H1 (cell line): ENCODE measurements at regions not wholly inside any gene's neighbourhood (a gene's known extent, or its start where the extent isn't known, plus 50 kb on each side); places are given as distances from the start of the nearest gene placed in this dataset.

Experiments
- CTCF ChIA-PET: fragments of 300-600 bp; sonication (Branson Sonifier 250); formaldehyde crosslinking; loops from one replicate; lab custom pipeline; 2021; ENCODE audit not compliant: partially characterized antibody; lab: Charles Lee
- POLR2A ChIA-PET: fragments of 300-600 bp; sonication (Branson Sonifier 250); formaldehyde crosslinking; loops from one replicate; lab custom pipeline; 2021; ENCODE audit warnings: inconsistent platforms; ENCODE audit not compliant: partially characterized antibody; lab: Charles Lee
- DNase-seq, 2 experiments: peaks; one replicate each; pipeline versions ENCODE4 v3.0.0 to v3.0.0-alpha.2; 2010 to 2022; ENCODE audit warnings: low spot score in 2 of 2, low read depth in 1 of 2, mixed read lengths in 1 of 2
- FAIRE-seq: peaks from 2 replicates; lab custom pipeline; 2011; peaks lifted over from hg19 to GRCh38; lab: Jason Lieb, UNC
- H2AFZ ChIP-seq: 2 replicates; pipeline ENCODE4 v1.8.1; 2012; ENCODE audit warnings: low read length, inconsistent platforms
- H2AK5ac ChIP-seq: 2 replicates; pipeline ENCODE4 v1.6.1; 2013; ENCODE audit warnings: low read depth, low read length
- H2BK120ac ChIP-seq: replicated peaks from 2 replicates; pipeline ENCODE3; 2013; ENCODE audit warnings: low read depth, low read length, inconsistent platforms
- H2BK12ac ChIP-seq: 2 replicates; pipeline ENCODE4 v1.6.1; 2013; ENCODE audit warnings: low read depth, low read length
- H2BK15ac ChIP-seq: 2 replicates; pipeline ENCODE4 v1.6.1; 2013; ENCODE audit warnings: low read length
- H2BK20ac ChIP-seq: 2 replicates; pipeline ENCODE4 v1.6.1; 2013; ENCODE audit warnings: low read length
- H2BK5ac ChIP-seq: 2 replicates; pipeline ENCODE4 v1.6.1; 2013; ENCODE audit warnings: low read depth, low read length
- H3K14ac ChIP-seq: 2 replicates; pipeline ENCODE4 v1.6.1; 2013; ENCODE audit warnings: inconsistent platforms; ENCODE audit not compliant: insufficient read length
- H3K18ac ChIP-seq: 2 replicates; pipeline ENCODE4 v1.6.1; 2013; ENCODE audit warnings: low read length; ENCODE audit errors: extremely low read depth
- H3K23ac ChIP-seq: 2 replicates; pipeline ENCODE4 v1.6.1; 2013; ENCODE audit warnings: inconsistent platforms; ENCODE audit not compliant: insufficient read length
- H3K23me2 ChIP-seq: 2 replicates; pipeline ENCODE4 v1.6.1; 2013; ENCODE audit warnings: low read depth, low read length
- H3K27ac ChIP-seq: 2 replicates; pipeline ENCODE4 v1.6.1; 2011; ENCODE audit warnings: low read depth, low read length, inconsistent platforms
- H3K27me3 ChIP-seq, 4 experiments: replicated peaks in 1 of 4; 1 replicate in 1 of 4; 2 replicates in 3 of 4; pipeline versions ENCODE4 v1.6.1 to v1.8.1; 2011 to 2013; ENCODE audit warnings: low read length in 3 of 4, mild to moderate bottlenecking in 3 of 4, inconsistent platforms in 2 of 4, mixed read lengths in 2 of 4, moderate library complexity in 1 of 4; ENCODE audit not compliant: control insufficient read depth in 3 of 4, insufficient read depth in 3 of 4; ENCODE audit errors: extremely low read depth in 1 of 4
- H3K36me3 ChIP-seq, 4 experiments: 2 replicates each; pipeline versions ENCODE4 v1.6.1 to v1.8.1; 2011 to 2013; ENCODE audit warnings: mild to moderate bottlenecking in 4 of 4, low read length in 3 of 4, moderate library complexity in 2 of 4, control low read depth in 1 of 4, inconsistent platforms in 1 of 4; ENCODE audit not compliant: insufficient read depth in 4 of 4, control insufficient read depth in 2 of 4
- H3K4ac ChIP-seq: replicated peaks from 2 replicates; pipeline ENCODE3; 2013; ENCODE audit warnings: low read length, low read depth, mixed read lengths, inconsistent platforms; ENCODE audit not compliant: insufficient read length
- H3K4me1 ChIP-seq, 4 experiments: replicated peaks in 1 of 4; 1 replicate in 1 of 4; 2 replicates in 3 of 4; pipeline versions ENCODE4 v1.6.1 to v1.8.1; 2011 to 2013; ENCODE audit warnings: low read length in 3 of 4, inconsistent platforms in 2 of 4, mixed read lengths in 1 of 4; ENCODE audit not compliant: insufficient read depth in 4 of 4, control insufficient read depth in 3 of 4
- H3K4me2 ChIP-seq, 2 experiments: 2 replicates each; pipeline versions ENCODE4 v1.6.1 to v1.8.1; 2011 to 2013; ENCODE audit warnings: low read depth in 2 of 2, low read length in 2 of 2, control low read depth in 1 of 2, inconsistent platforms in 1 of 2, mild to moderate bottlenecking in 1 of 2; ENCODE audit not compliant: insufficient read depth in 1 of 2
- H3K4me3 ChIP-seq, 4 experiments: fragments of 200-600, 300-600 bp in 1 of 4; sonication (generic), shearing (Covaris generic), sonication (Bioruptor Twin) in 1 of 4; 2 replicates each; pipeline versions ENCODE4 v1.5.1 to v1.8.1; 2011 to 2016; ENCODE audit warnings: low read length in 4 of 4, low read depth in 3 of 4, control low read depth in 2 of 4, inconsistent platforms in 2 of 4, mild to moderate bottlenecking in 2 of 4, mixed read lengths in 1 of 4, moderate library complexity in 1 of 4; ENCODE audit not compliant: insufficient read depth in 2 of 4; ENCODE audit errors: extremely low read depth in 1 of 4
- H3K56ac ChIP-seq: replicated peaks from 2 replicates; pipeline ENCODE3; 2013; ENCODE audit warnings: low read depth, mild to moderate bottlenecking, mixed read lengths, low read length, inconsistent platforms; ENCODE audit not compliant: insufficient read length
- H3K79me1 ChIP-seq: 2 replicates; pipeline ENCODE4 v1.6.1; 2013; ENCODE audit warnings: low read depth, low read length, control low read depth
- H3K79me2 ChIP-seq, 2 experiments: 2 replicates each; pipeline versions ENCODE4 v1.6.1 to v1.8.1; 2012 to 2013; ENCODE audit warnings: low read length in 2 of 2, mild to moderate bottlenecking in 2 of 2, inconsistent platforms in 1 of 2; ENCODE audit not compliant: insufficient read depth in 2 of 2, control insufficient read depth in 1 of 2
- H3K9ac ChIP-seq, 4 experiments: replicated peaks in 1 of 4; 1 replicate in 1 of 4; 2 replicates in 3 of 4; pipeline versions ENCODE4 v1.6.1 to v1.8.1; 2011 to 2013; ENCODE audit warnings: low read depth in 3 of 4, low read length in 3 of 4, control low read depth in 2 of 4, mild to moderate bottlenecking in 2 of 4, moderate library complexity in 2 of 4, inconsistent platforms in 1 of 4; ENCODE audit errors: extremely low read depth in 1 of 4
- H3K9me3 ChIP-seq, 2 experiments: 2 replicates each; pipeline versions ENCODE4 v1.6.1 to v1.8.1; 2012 to 2013; ENCODE audit warnings: mild to moderate bottlenecking in 2 of 2, moderate library complexity in 2 of 2, control low read depth in 1 of 2, inconsistent platforms in 1 of 2, low read depth in 1 of 2, low read length in 1 of 2, mixed read lengths in 1 of 2; ENCODE audit not compliant: insufficient read depth in 2 of 2
- H4K20me1 ChIP-seq, 2 experiments: replicated peaks in 1 of 2; 2 replicates each; pipeline versions ENCODE3 to v1.8.1; 2011 to 2013; ENCODE audit warnings: inconsistent platforms in 2 of 2, low read length in 2 of 2, mild to moderate bottlenecking in 1 of 2; ENCODE audit not compliant: insufficient read depth in 2 of 2, control insufficient read depth in 1 of 2
- H4K5ac ChIP-seq: 2 replicates; pipeline ENCODE4 v1.6.1; 2013; ENCODE audit warnings: low read length, low read depth, mixed read lengths, inconsistent platforms; ENCODE audit not compliant: insufficient read length
- H4K8ac ChIP-seq: 2 replicates; pipeline ENCODE4 v1.8.0; 2013; ENCODE audit warnings: mild to moderate bottlenecking, moderate library complexity, low read length, inconsistent platforms; ENCODE audit not compliant: insufficient read depth; ENCODE audit errors: extremely low read depth
- H4K91ac ChIP-seq: replicated peaks from 2 replicates; pipeline ENCODE3; 2013; ENCODE audit warnings: low read length, mixed read lengths, inconsistent platforms; ENCODE audit not compliant: insufficient read length
- WGBS, 2 experiments: shearing (Covaris generic) in 1 of 2; methylation state at CpG; one replicate each; pipeline versions ENCODE4 v1.1.6 to v1.1.7; 2013 to 2015; ENCODE audit warnings: low lambda C conversion rate in 2 of 2, mixed read lengths in 2 of 2, inconsistent platforms in 1 of 2, low coverage in 1 of 2, missing lambda C conversion rate in 1 of 2; ENCODE audit not compliant: insufficient replicate concordance in 2 of 2, insufficient coverage in 1 of 2, insufficient read length in 1 of 2; ENCODE audit errors: extremely low coverage in 1 of 2, missing lambda C conversion rate in 1 of 2; 5-methylcytosine and 5-hydroxymethylcytosine counted together

DNA sequence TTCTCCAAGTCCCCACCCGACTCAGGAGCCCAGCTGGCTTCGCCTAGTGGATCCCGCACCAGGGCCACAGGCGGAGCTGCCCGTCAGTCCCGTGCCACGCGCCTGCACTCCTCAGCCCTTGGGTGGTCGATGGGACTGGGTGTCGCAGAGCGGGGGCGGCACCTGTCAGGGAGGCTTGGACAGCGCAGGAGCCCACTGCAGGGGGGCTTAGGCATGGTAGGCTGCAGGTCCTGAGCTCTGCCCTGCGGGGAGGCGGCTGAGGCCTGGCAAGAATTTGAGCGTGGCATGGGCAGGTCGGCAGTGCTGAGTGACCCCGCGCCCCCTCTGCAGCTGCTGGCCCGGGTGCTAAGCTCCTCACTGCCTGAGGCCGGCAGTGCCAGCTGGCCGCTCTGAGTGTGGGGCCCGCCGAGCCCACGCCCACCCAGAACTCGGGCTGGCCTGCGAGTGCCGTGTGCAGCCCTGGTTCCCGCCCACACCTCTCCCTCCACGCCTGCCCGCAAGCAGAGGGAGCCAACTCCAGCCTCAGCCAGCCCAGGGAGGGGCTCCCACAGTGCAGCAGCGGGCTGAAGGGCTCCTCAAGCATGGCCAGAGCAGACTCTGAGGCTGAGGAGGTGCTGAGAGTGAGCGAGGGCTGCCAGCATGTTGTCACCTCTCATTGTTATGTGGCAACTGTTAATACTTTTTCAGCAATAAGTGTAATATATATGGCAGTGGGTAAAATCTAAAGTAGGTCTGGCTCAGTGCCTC, 548.4 kb upstream of the BRINP3 start:
- Histone ChIP-seq H3K79me1 (no peaks in the 10 kb centered on the region), H3K9ac (no peak overlapping the region), H3K27me3 (peaks cover 0 to 2% (median 0%) of the 10 kb centered on the region in 4 experiments; a peak in 1 of 7 replicates), H3K9me3 (peaks cover 0 to 12% of the 10 kb centered on the region in 2 experiments; a peak in 1 of 4 replicates), H2AK5ac (no peak overlapping the region), H4K8ac (no peak overlapping the region), H2BK20ac (no peak overlapping the region), H2AFZ (no peak overlapping the region), H4K20me1 (no peaks in the 10 kb centered on the region), H3K23ac (no peak overlapping the region), H4K91ac (no peak overlapping the region), H3K79me2 (no peaks in the 10 kb centered on the region), H2BK15ac (no peak overlapping the region), H3K36me3 (peaks cover 0 to 4% (median 0%) of the 10 kb centered on the region in 4 experiments; a peak in 1 of 8 replicates), H3K56ac (no peak overlapping the region), H3K14ac (no peak overlapping the region), H3K18ac (no peak overlapping the region), H2BK120ac (no peak overlapping the region), H4K5ac (no peak overlapping the region), H3K27ac (no peak overlapping the region), H2BK12ac (no peak overlapping the region), H2BK5ac (no peak overlapping the region), H3K4me1 (no peaks in the 10 kb centered on the region), H3K4me2 (no peak overlapping the region), H3K4ac (no peak overlapping the region), H3K4me3 (no peak overlapping the region), H3K23me2 (no peaks in the 10 kb centered on the region)
- WGBS, 2 experiments = 98% methylated on average over 25 of the region's 33 CpGs; no CpG with 5 or more reads in 1 of the 2 experiments
- DNase-seq (no peak), FAIRE-seq (no peak)
- ChIA-PET POLR2A (no interaction called here), CTCF (no interaction called here)
